ENCODE measurements at regions not wholly inside any gene's neighbourhood (a gene's known extent, or its start where the extent isn't known, plus 50 kb on each side); places are given as distances from the start of the nearest gene placed in this dataset.

DNA sequence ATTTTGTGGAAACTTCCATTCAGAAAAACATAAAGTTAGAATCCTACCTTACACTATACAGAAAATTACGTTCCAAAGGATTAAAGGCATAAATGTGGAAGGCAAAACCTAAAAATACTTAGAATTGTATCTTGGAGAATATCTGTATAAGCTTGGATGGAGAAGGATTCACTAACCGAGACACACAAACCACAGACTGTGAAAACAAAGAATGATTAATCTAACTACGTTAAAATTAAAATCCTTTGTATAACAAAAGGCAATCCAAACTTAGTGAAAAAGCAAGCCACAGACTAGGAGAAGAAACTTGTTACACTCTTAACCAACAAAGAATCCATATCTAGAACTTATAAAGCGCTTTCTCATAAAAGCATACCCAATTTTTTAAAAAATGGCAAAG, 678.8 kb downstream of the INHBA start:
- TF ChIP-seq CTCF (IDR thresholded peaks at IDR 0.05) (no peak), POLR2A (IDR thresholded peaks at IDR 0.05) (no peak), EP300 (IDR thresholded peaks at IDR 0.05) (no peak), POLR2AphosphoS5 (IDR thresholded peaks at IDR 0.05) (no peak)
